ENCODE measurements at regions not wholly inside any gene's neighbourhood (a gene's known extent, or its start where the extent isn't known, plus 50 kb on each side); places are given as distances from the start of the nearest gene placed in this dataset.

DNA sequence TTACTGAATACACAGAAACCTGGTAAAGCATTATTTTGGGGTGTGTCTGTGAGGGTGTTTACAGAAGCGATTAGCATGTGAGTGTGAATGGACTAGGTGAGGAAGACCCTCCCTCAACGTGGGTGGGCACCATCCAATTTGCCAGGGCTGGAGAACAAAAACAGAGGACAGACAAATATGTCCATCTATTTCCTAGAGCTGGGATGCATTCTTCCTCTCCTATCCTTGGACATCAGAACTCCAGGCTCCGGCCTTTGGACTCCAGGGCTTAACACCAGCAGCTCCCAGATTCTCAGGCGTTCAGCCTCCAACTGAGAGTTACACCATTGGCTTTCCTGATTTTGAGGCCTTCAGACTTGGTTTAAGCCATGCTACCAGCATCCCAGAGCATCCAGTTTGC, 65.8 kb upstream of the CHD1 start:
- no peak for TF ChIP-seq EZH2 (IDR thresholded peaks at IDR 0.05; ENCODE audit: borderline replicate concordance, low read length)
- TF ChIP-seq, protein P1, sequence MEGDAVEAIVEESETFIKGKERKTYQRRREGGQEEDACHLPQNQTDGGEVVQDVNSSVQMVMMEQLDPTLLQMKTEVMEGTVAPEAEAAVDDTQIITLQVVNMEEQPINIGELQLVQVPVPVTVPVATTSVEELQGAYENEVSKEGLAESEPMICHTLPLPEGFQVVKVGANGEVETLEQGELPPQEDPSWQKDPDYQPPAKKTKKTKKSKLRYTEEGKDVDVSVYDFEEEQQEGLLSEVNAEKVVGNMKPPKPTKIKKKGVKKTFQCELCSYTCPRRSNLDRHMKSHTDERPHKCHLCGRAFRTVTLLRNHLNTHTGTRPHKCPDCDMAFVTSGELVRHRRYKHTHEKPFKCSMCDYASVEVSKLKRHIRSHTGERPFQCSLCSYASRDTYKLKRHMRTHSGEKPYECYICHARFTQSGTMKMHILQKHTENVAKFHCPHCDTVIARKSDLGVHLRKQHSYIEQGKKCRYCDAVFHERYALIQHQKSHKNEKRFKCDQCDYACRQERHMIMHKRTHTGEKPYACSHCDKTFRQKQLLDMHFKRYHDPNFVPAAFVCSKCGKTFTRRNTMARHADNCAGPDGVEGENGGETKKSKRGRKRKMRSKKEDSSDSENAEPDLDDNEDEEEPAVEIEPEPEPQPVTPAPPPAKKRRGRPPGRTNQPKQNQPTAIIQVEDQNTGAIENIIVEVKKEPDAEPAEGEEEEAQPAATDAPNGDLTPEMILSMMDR (conservative IDR thresholded peaks at IDR 0.05 in 1 of 2, IDR thresholded peaks at IDR 0.05 in 1 of 2; ENCODE audit: extremely low read depth in 1 of 2, insufficient read depth in 1 of 2, low read depth in 1 of 2, low read length in 2 of 2), result no peak

Measured in mammary epithelial cell (primary cell).